HCT116 (cell line): ENCODE measurements at regions not wholly inside any gene's neighbourhood (a gene's known extent, or its start where the extent isn't known, plus 50 kb on each side); places are given as distances from the start of the nearest gene placed in this dataset.

Experiments
- ATAC-seq: fragments of 200-7000 bp; cut with Tn5 transposase; 2 replicates; pipeline ENCODE4 v1.9.1; 2020; ENCODE audit warnings: mild to moderate bottlenecking, moderate library complexity
- BruUV-seq: library from RNA; stranded (reverse); fragments of 400-500 nt; replicated peaks from 2 replicates; lab custom pipeline; 2021; lab: Mats Ljungman, UMichigan
- CTCF ChIA-PET: fragments of 300-600 bp; sonication (Branson Sonifier 250); formaldehyde crosslinking; loops from one replicate; lab custom pipeline; 2021; ENCODE audit warnings: antibody characterized with exemption; lab: Charles Lee
- POLR2A ChIA-PET: fragments of 300-600, 350-600 bp; sonication (Branson Sonifier 250); formaldehyde crosslinking; loops from one replicate; lab custom pipeline; 2021; ENCODE audit warnings: antibody characterized with exemption; lab: Charles Lee
- RAD21 ChIA-PET, 2 experiments: fragments of 300-600 bp; sonication (Branson Sonifier 250); formaldehyde crosslinking; loops; one replicate each; lab custom pipeline; 2023; ENCODE audit warnings: low total read pairs in 2 of 2; ENCODE audit not compliant: uncharacterized antibody in 2 of 2, unreplicated experiment in 2 of 2, low non-redundant PET in 1 of 2; lab: Charles Lee
- DNase-seq: peaks from one replicate; pipeline ENCODE4 v3.0.0-alpha.2; 2010; ENCODE audit warnings: low read depth, low spot score
- H2AFZ ChIP-seq: fragments of 200-600 bp; shearing (Covaris generic), sonication (generic); 2 replicates; pipeline ENCODE4 v1.6.1; 2017; ENCODE audit warnings: low read depth, mixed run types, mixed read lengths, antibody characterized with exemption, low read length; ENCODE audit not compliant: poor library complexity, severe bottlenecking
- H3K27ac ChIP-seq: 2 replicates; pipeline ENCODE4 v1.5.1; 2012; ENCODE audit warnings: low read depth, low read length
- H3K27me3 ChIP-seq: fragments of 200-600 bp; sonication (generic); 2 replicates; pipeline ENCODE4 v1.6.1; 2016; ENCODE audit warnings: mixed run types, low read length, mixed read lengths; ENCODE audit not compliant: insufficient read depth
- H3K36me3 ChIP-seq, 2 experiments: fragments of 200-500 bp in 1 of 2; fragments of 200-600 bp in 1 of 2; sonication (Bioruptor generic) in 1 of 2; sonication (generic) in 1 of 2; 2 replicates each; pipeline versions ENCODE4 v1.5.1 to v1.6.1; 2014 to 2016; ENCODE audit warnings: low read length in 2 of 2, inconsistent platforms in 1 of 2, mixed read lengths in 1 of 2, mixed run types in 1 of 2; ENCODE audit not compliant: insufficient read depth in 2 of 2, control insufficient read depth in 1 of 2
- H3K4me1 ChIP-seq, 2 experiments: fragments of 200-600 bp in 1 of 2; sonication (generic) in 1 of 2; 2 replicates each; pipeline versions ENCODE4 v1.5.1 to v1.6.1; 2012 to 2017; ENCODE audit warnings: low read length in 2 of 2, inconsistent platforms in 1 of 2, mild to moderate bottlenecking in 1 of 2, mixed read lengths in 1 of 2, mixed run types in 1 of 2, moderate library complexity in 1 of 2; ENCODE audit not compliant: insufficient read depth in 2 of 2, control insufficient read depth in 1 of 2
- H3K4me2 ChIP-seq: fragments of 200-600 bp; sonication (generic); 2 replicates; pipeline ENCODE4 v1.6.1; 2017; ENCODE audit warnings: mixed run types, low read length, mixed read lengths
- H3K4me3 ChIP-seq, 2 experiments: fragments of 200-600 bp in 1 of 2; sonication (generic) in 1 of 2; replicated peaks in 1 of 2; 2 replicates each; pipeline ENCODE4 v1.5.1; 2011 to 2016; ENCODE audit warnings: low read length in 2 of 2, control low read depth in 1 of 2, low read depth in 1 of 2, mild to moderate bottlenecking in 1 of 2, mixed read lengths in 1 of 2, mixed run types in 1 of 2
- H3K79me2 ChIP-seq: fragments of 200-600 bp; sonication (generic); 2 replicates; pipeline ENCODE4 v1.6.1; 2017; ENCODE audit warnings: mild to moderate bottlenecking, mixed run types, low read length, moderate library complexity, mixed read lengths; ENCODE audit not compliant: insufficient read depth
- H3K9ac ChIP-seq: fragments of 200-600 bp; sonication (generic); 2 replicates; pipeline ENCODE4 v1.6.1; 2016; ENCODE audit warnings: low read length, mixed read lengths
- H3K9me2 ChIP-seq: fragments of 200-600 bp; sonication (generic), shearing (Covaris generic); 2 replicates; pipeline ENCODE4 v1.6.1; 2017; ENCODE audit warnings: mixed run types, mild to moderate bottlenecking, moderate library complexity; ENCODE audit not compliant: insufficient read depth
- H3K9me3 ChIP-seq, 2 experiments: fragments of 200-500 bp in 1 of 2; fragments of 200-600 bp in 1 of 2; sonication (Bioruptor generic) in 1 of 2; sonication (generic) in 1 of 2; 2 replicates each; pipeline ENCODE4 v1.6.1; 2014 to 2017; ENCODE audit warnings: low read length in 2 of 2, mixed read lengths in 2 of 2, inconsistent platforms in 1 of 2, low read depth in 1 of 2, mild to moderate bottlenecking in 1 of 2, mixed run types in 1 of 2, moderate library complexity in 1 of 2; ENCODE audit not compliant: control insufficient read depth in 1 of 2, insufficient read depth in 1 of 2
- H4K20me1 ChIP-seq: fragments of 200-600 bp; sonication (generic), shearing (Covaris generic); 2 replicates; pipeline ENCODE4 v1.6.1; 2017; ENCODE audit warnings: mixed run types, mild to moderate bottlenecking, moderate library complexity; ENCODE audit not compliant: insufficient read depth
- EGR1 ChIP-seq: IDR thresholded peaks from 2 replicates; pipeline ENCODE4 v1.6.1; 2012; ENCODE audit warnings: low read depth
- EZH2phosphoT487 ChIP-seq: fragments of 200-600 bp; IDR thresholded peaks from 2 replicates; pipeline ENCODE4 v1.6.1; 2018; ENCODE audit warnings: antibody characterized with exemption, borderline replicate concordance
- FOSL1 ChIP-seq: IDR thresholded peaks from 2 replicates; pipeline ENCODE4 v1.6.1; 2012; ENCODE audit warnings: low read depth
- JUND ChIP-seq: IDR thresholded peaks from 2 replicates; pipeline ENCODE4 v1.6.1; 2012
- POLR2A ChIP-seq: IDR thresholded peaks from 2 replicates; pipeline ENCODE4 v1.7.0; 2011; ENCODE audit warnings: borderline replicate concordance; ENCODE audit not compliant: insufficient read depth, insufficient read length; ENCODE audit errors: extremely low read depth
- RAD21 ChIP-seq: IDR thresholded peaks from 2 replicates; pipeline ENCODE4 v1.6.1; 2012; ENCODE audit warnings: low read depth, mild to moderate bottlenecking
- SP1 ChIP-seq: IDR thresholded peaks from 2 replicates; pipeline ENCODE4 v1.6.1; 2012; ENCODE audit warnings: low read depth
- SRF ChIP-seq: IDR thresholded peaks from 2 replicates; pipeline ENCODE4 v1.6.1; 2012; ENCODE audit warnings: low read depth
- ZFX ChIP-seq: fragments of 450-650 bp; IDR thresholded peaks from 2 replicates; pipeline ENCODE4 v1.6.1; 2017
- ZNF274 ChIP-seq: fragments of 200-500 bp; sonication (Bioruptor generic); IDR thresholded peaks from 2 replicates; pipeline ENCODE4 v1.6.1; 2014; ENCODE audit warnings: mild to moderate bottlenecking, low read depth, low read length, inconsistent platforms
- intact Hi-C: fragments of 100-400 bp; cut with micrococcal nuclease; formaldehyde crosslinking; loops from 2 replicates; pipeline ENCODE4 v1.10.0; 2022
- TF ChIP-seq, protein P1 (sequence below): IDR thresholded peaks from 2 replicates; pipeline ENCODE4 v1.6.1; 2011; ENCODE audit warnings: mild to moderate bottlenecking, low read length, moderate library complexity; ENCODE audit not compliant: insufficient replicate concordance; ENCODE audit errors: extremely low read depth
- TF ChIP-seq, protein P2 (sequence below): IDR thresholded peaks from 2 replicates; pipeline ENCODE4 v1.6.1; 2012
- TF ChIP-seq, protein P3 (sequence below): IDR thresholded peaks from 2 replicates; pipeline ENCODE4 v1.6.1; 2012; ENCODE audit warnings: low read depth
- TF ChIP-seq, protein P4 (sequence below), 3 experiments: fragments of 200-600 bp in 1 of 3; sonication (generic) in 1 of 3; IDR thresholded peaks in 2 of 3; conservative IDR thresholded peaks in 1 of 3; 2 replicates each; pipeline ENCODE4 v1.5.1; 2012 to 2017; ENCODE audit warnings: low read depth in 2 of 3, low read length in 2 of 3, antibody characterized with exemption in 1 of 3, borderline replicate concordance in 1 of 3, control low read depth in 1 of 3, mild to moderate bottlenecking in 1 of 3, mixed read lengths in 1 of 3, mixed run types in 1 of 3, moderate library complexity in 1 of 3; ENCODE audit not compliant: insufficient read depth in 1 of 3
- TF ChIP-seq, protein P5 (sequence below): IDR thresholded peaks from 2 replicates; pipeline ENCODE4 v1.6.1; 2012

DNA sequence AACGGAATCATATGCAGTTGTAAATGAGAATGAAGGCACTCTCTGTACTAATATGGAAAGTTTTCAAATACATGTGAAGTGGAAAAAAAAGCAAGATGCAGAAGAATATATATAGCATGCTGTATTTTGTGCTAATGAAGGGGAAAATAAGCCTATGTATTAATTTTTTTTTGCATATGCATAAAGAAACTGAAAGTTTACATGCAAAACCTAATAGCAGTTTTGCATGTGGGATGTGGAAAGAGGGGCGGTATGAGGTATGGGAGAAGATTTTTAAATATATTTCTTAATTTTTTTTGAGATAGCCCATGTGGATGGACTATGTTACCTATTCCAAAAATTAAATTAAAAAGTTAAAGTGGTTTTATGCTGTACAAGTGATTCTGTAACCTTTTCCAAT lies 83.7 kb upstream of the IL12B start:
- H3K36me3 ChIP-seq: no peaks in the 10 kb centered on the region
- no peak overlapping the region for H3K9ac ChIP-seq
- H3K9me3 ChIP-seq: no peaks in the 10 kb centered on the region
- H3K4me1 ChIP-seq: no peaks in the 10 kb centered on the region
- ChIA-PET RAD21 (no interaction called here), POLR2A (no interaction called here), CTCF (no interaction called here)
- no peak overlapping the region for H3K4me2 ChIP-seq
- no peak overlapping the region for H3K4me3 ChIP-seq
- no peaks in the 10 kb centered on the region for H3K27me3 ChIP-seq
- BruUV-seq: no TSS peak
- intact Hi-C loops: no loop called here
- no peaks in the 10 kb centered on the region for H3K79me2 ChIP-seq
- no peaks in the 10 kb centered on the region for H4K20me1 ChIP-seq
- no peaks in the 10 kb centered on the region for H3K9me2 ChIP-seq
- no peak overlapping the region for H2AFZ ChIP-seq
- no peak for ATAC-seq
- TF ChIP-seq RAD21 (no peak), FOSL1 (no peak), SP1 (no peak), ZNF274 (no peak), ZFX (no peak), EGR1 (no peak), SRF (no peak), EZH2phosphoT487 (no peak), POLR2A (no peak), JUND (no peak)
- TF ChIP-seq, protein P1, sequence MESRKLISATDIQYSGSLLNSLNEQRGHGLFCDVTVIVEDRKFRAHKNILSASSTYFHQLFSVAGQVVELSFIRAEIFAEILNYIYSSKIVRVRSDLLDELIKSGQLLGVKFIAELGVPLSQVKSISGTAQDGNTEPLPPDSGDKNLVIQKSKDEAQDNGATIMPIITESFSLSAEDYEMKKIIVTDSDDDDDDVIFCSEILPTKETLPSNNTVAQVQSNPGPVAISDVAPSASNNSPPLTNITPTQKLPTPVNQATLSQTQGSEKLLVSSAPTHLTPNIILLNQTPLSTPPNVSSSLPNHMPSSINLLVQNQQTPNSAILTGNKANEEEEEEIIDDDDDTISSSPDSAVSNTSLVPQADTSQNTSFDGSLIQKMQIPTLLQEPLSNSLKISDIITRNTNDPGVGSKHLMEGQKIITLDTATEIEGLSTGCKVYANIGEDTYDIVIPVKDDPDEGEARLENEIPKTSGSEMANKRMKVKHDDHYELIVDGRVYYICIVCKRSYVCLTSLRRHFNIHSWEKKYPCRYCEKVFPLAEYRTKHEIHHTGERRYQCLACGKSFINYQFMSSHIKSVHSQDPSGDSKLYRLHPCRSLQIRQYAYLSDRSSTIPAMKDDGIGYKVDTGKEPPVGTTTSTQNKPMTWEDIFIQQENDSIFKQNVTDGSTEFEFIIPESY: no peak
- TF ChIP-seq, protein P2, sequence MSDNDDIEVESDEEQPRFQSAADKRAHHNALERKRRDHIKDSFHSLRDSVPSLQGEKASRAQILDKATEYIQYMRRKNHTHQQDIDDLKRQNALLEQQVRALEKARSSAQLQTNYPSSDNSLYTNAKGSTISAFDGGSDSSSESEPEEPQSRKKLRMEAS: no peak
- TF ChIP-seq, protein P3, sequence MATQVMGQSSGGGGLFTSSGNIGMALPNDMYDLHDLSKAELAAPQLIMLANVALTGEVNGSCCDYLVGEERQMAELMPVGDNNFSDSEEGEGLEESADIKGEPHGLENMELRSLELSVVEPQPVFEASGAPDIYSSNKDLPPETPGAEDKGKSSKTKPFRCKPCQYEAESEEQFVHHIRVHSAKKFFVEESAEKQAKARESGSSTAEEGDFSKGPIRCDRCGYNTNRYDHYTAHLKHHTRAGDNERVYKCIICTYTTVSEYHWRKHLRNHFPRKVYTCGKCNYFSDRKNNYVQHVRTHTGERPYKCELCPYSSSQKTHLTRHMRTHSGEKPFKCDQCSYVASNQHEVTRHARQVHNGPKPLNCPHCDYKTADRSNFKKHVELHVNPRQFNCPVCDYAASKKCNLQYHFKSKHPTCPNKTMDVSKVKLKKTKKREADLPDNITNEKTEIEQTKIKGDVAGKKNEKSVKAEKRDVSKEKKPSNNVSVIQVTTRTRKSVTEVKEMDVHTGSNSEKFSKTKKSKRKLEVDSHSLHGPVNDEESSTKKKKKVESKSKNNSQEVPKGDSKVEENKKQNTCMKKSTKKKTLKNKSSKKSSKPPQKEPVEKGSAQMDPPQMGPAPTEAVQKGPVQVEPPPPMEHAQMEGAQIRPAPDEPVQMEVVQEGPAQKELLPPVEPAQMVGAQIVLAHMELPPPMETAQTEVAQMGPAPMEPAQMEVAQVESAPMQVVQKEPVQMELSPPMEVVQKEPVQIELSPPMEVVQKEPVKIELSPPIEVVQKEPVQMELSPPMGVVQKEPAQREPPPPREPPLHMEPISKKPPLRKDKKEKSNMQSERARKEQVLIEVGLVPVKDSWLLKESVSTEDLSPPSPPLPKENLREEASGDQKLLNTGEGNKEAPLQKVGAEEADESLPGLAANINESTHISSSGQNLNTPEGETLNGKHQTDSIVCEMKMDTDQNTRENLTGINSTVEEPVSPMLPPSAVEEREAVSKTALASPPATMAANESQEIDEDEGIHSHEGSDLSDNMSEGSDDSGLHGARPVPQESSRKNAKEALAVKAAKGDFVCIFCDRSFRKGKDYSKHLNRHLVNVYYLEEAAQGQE: no peak
- TF ChIP-seq, protein P4, sequence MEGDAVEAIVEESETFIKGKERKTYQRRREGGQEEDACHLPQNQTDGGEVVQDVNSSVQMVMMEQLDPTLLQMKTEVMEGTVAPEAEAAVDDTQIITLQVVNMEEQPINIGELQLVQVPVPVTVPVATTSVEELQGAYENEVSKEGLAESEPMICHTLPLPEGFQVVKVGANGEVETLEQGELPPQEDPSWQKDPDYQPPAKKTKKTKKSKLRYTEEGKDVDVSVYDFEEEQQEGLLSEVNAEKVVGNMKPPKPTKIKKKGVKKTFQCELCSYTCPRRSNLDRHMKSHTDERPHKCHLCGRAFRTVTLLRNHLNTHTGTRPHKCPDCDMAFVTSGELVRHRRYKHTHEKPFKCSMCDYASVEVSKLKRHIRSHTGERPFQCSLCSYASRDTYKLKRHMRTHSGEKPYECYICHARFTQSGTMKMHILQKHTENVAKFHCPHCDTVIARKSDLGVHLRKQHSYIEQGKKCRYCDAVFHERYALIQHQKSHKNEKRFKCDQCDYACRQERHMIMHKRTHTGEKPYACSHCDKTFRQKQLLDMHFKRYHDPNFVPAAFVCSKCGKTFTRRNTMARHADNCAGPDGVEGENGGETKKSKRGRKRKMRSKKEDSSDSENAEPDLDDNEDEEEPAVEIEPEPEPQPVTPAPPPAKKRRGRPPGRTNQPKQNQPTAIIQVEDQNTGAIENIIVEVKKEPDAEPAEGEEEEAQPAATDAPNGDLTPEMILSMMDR (IDR thresholded peaks at IDR 0.05 in 2 of 3, conservative IDR thresholded peaks at IDR 0.05 in 1 of 3; ENCODE audit: borderline replicate concordance in 1 of 3, insufficient read depth in 1 of 3, low read depth in 2 of 3, low read length in 2 of 3): no peak
- TF ChIP-seq, protein P5, sequence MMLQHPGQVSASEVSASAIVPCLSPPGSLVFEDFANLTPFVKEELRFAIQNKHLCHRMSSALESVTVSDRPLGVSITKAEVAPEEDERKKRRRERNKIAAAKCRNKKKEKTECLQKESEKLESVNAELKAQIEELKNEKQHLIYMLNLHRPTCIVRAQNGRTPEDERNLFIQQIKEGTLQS: no peak
- no peak overlapping the region for H3K27ac ChIP-seq
- no peak for DNase-seq
